ENCODE measurements at regions not wholly inside any gene's neighbourhood (a gene's known extent, or its start where the extent isn't known, plus 50 kb on each side); places are given as distances from the start of the nearest gene placed in this dataset.

DNA sequence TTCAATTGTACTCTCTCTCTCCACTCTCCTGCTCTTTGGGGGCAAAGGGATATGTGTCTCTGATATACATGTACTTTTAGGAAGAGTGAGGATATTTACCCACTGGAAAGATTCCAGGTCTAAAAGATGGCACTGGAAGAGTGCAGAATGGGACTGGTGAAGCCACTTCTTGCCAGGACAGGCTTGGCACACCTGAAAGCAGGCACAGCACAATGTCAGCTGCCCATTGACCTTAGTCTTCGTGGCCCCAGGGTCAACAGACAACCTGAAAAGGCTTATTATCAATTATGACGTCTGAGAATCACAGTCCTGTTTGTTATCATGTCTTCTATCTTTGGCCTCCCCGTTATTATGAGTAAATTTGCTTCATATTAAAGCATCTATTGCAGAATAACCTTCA, 86.7 kb upstream of the PAK3 start:
- Histone ChIP-seq H3K4me2 (ENCODE audit: low read length) (no peak overlapping the region), H3K36me3 (ENCODE audit: insufficient read depth, low read length) (no peaks in the 10 kb centered on the region), H3K9me2 (ENCODE audit: insufficient read depth, low read length) (no peaks in the 10 kb centered on the region), H4K20me1 (ENCODE audit: insufficient read depth, low read length) (no peaks in the 10 kb centered on the region), H2AFZ (ENCODE audit: low read length) (no peak overlapping the region), H3K4me3 (ENCODE audit: low read depth, low read length, poor library complexity, severe bottlenecking) (no peak overlapping the region), H3K4me1 (ENCODE audit: insufficient read depth, low read length, poor library complexity, severe bottlenecking) (no peaks in the 10 kb centered on the region), H3K9me3 (ENCODE audit: low read length) (no peaks in the 10 kb centered on the region), H3K27ac (ENCODE audit: low read depth, low read length, poor library complexity, severe bottlenecking) (no peak overlapping the region), H3K79me2 (ENCODE audit: insufficient read depth, low read depth, low read length) (no peaks in the 10 kb centered on the region)
- DNase-seq (ENCODE audit: low spot score): no peak
- ChIA-PET CTCF (ENCODE audit: unreplicated experiment) (no interaction called here), POLR2A (no interaction called here)
- BruUV-seq (replicated peaks): no TSS peak
- intact Hi-C loops (cut with micrococcal nuclease; ENCODE audit: unreplicated experiment): no loop called here
- TF ChIP-seq CTCF (conservative IDR thresholded peaks at IDR 0.05; ENCODE audit: low read length) (no peak), EZH2phosphoT487 (IDR thresholded peaks at IDR 0.05; ENCODE audit: borderline replicate concordance, low read depth, low read length) (no peak)

DNA sequence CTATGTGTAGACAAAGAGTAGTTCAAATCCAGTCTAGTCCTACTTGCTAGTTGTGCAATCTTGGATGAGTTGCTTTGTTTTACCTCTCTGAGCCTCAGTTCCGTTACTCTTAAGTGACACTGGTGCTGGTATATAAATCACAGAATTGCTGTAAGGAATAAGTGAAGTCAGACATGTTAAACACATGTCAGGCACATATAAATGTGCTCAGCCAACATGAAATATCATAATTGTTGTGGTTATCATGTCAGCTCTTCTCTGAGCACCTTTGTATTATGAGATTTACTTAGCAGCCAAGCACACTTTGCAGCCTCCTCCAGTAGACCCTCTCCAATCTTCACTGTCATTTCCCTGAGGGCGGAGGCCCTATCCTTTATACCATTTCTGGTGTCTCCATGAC, 87.9 kb upstream of the PAK3 start:
- Histone ChIP-seq H3K4me2 (ENCODE audit: low read length) (no peak overlapping the region), H3K79me2 (ENCODE audit: insufficient read depth, low read depth, low read length) (no peaks in the 10 kb centered on the region), H3K4me3 (ENCODE audit: low read depth, low read length, poor library complexity, severe bottlenecking) (no peak overlapping the region), H3K9me2 (ENCODE audit: insufficient read depth, low read length) (no peaks in the 10 kb centered on the region), H3K9me3 (ENCODE audit: low read length) (no peaks in the 10 kb centered on the region), H2AFZ (ENCODE audit: low read length) (no peak overlapping the region), H3K4me1 (ENCODE audit: insufficient read depth, low read length, poor library complexity, severe bottlenecking) (no peaks in the 10 kb centered on the region), H4K20me1 (ENCODE audit: insufficient read depth, low read length) (no peaks in the 10 kb centered on the region), H3K36me3 (ENCODE audit: insufficient read depth, low read length) (no peaks in the 10 kb centered on the region), H3K27ac (ENCODE audit: low read depth, low read length, poor library complexity, severe bottlenecking) (no peak overlapping the region)
- CTCF ChIA-PET (ENCODE audit: unreplicated experiment): no interaction called here
- no TSS peak for BruUV-seq (replicated peaks)
- no peak for DNase-seq (ENCODE audit: low spot score)
- TF ChIP-seq CTCF (conservative IDR thresholded peaks at IDR 0.05; ENCODE audit: low read length) (no peak), EZH2phosphoT487 (IDR thresholded peaks at IDR 0.05; ENCODE audit: borderline replicate concordance, low read depth, low read length) (no peak)
- intact Hi-C loops (cut with micrococcal nuclease; ENCODE audit: unreplicated experiment): no loop called here
- POLR2A ChIA-PET: no interaction called here

DNA sequence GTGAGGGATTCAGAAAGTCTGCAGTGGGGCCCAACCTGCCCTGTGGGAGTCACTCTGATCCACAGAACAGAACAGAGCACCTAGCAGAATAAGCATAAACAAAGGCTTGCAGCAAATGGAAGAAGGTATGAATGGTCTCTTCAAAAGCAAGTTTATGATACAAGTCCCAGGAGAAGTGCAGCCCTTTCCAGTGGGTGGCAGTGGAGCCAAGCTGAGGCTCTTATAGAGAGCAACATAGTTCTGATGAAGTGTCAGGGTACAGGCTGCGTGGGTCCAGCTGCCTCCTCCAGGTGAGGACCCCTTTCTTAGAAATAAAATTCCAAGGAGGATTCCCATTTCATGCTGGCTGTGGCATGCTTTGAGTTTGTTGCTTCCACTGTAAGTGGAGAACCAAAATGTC, 88.8 kb upstream of the PAK3 start:
- Histone ChIP-seq H4K20me1 (ENCODE audit: insufficient read depth, low read length) (no peaks in the 10 kb centered on the region), H3K9me3 (ENCODE audit: low read length) (no peaks in the 10 kb centered on the region), H2AFZ (ENCODE audit: low read length) (no peak overlapping the region), H3K4me3 (ENCODE audit: low read depth, low read length, poor library complexity, severe bottlenecking) (no peak overlapping the region), H3K9me2 (ENCODE audit: insufficient read depth, low read length) (no peaks in the 10 kb centered on the region), H3K27ac (ENCODE audit: low read depth, low read length, poor library complexity, severe bottlenecking) (no peak overlapping the region), H3K4me2 (ENCODE audit: low read length) (no peak overlapping the region), H3K79me2 (ENCODE audit: insufficient read depth, low read depth, low read length) (no peaks in the 10 kb centered on the region), H3K4me1 (ENCODE audit: insufficient read depth, low read length, poor library complexity, severe bottlenecking) (no peaks in the 10 kb centered on the region), H3K36me3 (ENCODE audit: insufficient read depth, low read length) (no peaks in the 10 kb centered on the region)
- intact Hi-C loops (cut with micrococcal nuclease; ENCODE audit: unreplicated experiment): no loop called here
- ChIA-PET CTCF (ENCODE audit: unreplicated experiment) (no interaction called here), POLR2A (no interaction called here)
- DNase-seq (ENCODE audit: low spot score): no peak
- no peak for TF ChIP-seq CTCF (conservative IDR thresholded peaks at IDR 0.05; ENCODE audit: low read length)
- no peak for TF ChIP-seq EZH2phosphoT487 (IDR thresholded peaks at IDR 0.05; ENCODE audit: borderline replicate concordance, low read depth, low read length)
- BruUV-seq (replicated peaks): no TSS peak
